ENCODE measurements at regions not wholly inside any gene's neighbourhood (a gene's known extent, or its start where the extent isn't known, plus 50 kb on each side); places are given as distances from the start of the nearest gene placed in this dataset.

GRCh38 chr5:17872204-17872603 is 237.9 kb downstream of the TAF11L14 start:
- DNase-seq (ENCODE audit: extremely low spot score, unreplicated experiment), result no peak
- H3K4me3 Mint-ChIP-seq, result no peak overlapping the region
- no peak overlapping the region for H3K27ac Mint-ChIP-seq
- H3K9me3 Mint-ChIP-seq, result no peaks in the 10 kb centered on the region
- H3K27me3 Mint-ChIP-seq, result no peaks in the 10 kb centered on the region
- H3K4me1 Mint-ChIP-seq (ENCODE audit: unreplicated experiment), result no peaks in the 10 kb centered on the region
- TF ChIP-seq, protein P1, sequence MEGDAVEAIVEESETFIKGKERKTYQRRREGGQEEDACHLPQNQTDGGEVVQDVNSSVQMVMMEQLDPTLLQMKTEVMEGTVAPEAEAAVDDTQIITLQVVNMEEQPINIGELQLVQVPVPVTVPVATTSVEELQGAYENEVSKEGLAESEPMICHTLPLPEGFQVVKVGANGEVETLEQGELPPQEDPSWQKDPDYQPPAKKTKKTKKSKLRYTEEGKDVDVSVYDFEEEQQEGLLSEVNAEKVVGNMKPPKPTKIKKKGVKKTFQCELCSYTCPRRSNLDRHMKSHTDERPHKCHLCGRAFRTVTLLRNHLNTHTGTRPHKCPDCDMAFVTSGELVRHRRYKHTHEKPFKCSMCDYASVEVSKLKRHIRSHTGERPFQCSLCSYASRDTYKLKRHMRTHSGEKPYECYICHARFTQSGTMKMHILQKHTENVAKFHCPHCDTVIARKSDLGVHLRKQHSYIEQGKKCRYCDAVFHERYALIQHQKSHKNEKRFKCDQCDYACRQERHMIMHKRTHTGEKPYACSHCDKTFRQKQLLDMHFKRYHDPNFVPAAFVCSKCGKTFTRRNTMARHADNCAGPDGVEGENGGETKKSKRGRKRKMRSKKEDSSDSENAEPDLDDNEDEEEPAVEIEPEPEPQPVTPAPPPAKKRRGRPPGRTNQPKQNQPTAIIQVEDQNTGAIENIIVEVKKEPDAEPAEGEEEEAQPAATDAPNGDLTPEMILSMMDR (conservative IDR thresholded peaks at IDR 0.05), result no peak
- H3K36me3 Mint-ChIP-seq, result no peaks in the 10 kb centered on the region

GRCh38 chr5:17878541-17878940 is 244.3 kb downstream of the TAF11L14 start:
- H3K27me3 Mint-ChIP-seq, result no peaks in the 10 kb centered on the region
- no peaks in the 10 kb centered on the region for H3K36me3 Mint-ChIP-seq
- H3K27ac Mint-ChIP-seq, result no peak overlapping the region
- H3K4me1 Mint-ChIP-seq (ENCODE audit: unreplicated experiment), result no peaks in the 10 kb centered on the region
- H3K4me3 Mint-ChIP-seq, result no peak overlapping the region
- no peak for DNase-seq (ENCODE audit: extremely low spot score, unreplicated experiment)
- H3K9me3 Mint-ChIP-seq, result no peaks in the 10 kb centered on the region
- TF ChIP-seq, protein P1 (conservative IDR thresholded peaks at IDR 0.05), result no peak

GRCh38 chr5:17879276-17879675 is 245.0 kb downstream of the TAF11L14 start:
- Mint-ChIP-seq H3K4me3 (no peak overlapping the region), H3K27me3 (no peaks in the 10 kb centered on the region), H3K9me3 (no peaks in the 10 kb centered on the region), H3K4me1 (ENCODE audit: unreplicated experiment) (no peaks in the 10 kb centered on the region), H3K36me3 (no peaks in the 10 kb centered on the region), H3K27ac (no peak overlapping the region)
- TF ChIP-seq, protein P1 (conservative IDR thresholded peaks at IDR 0.05), result no peak
- no peak for DNase-seq (ENCODE audit: extremely low spot score, unreplicated experiment)

GRCh38 chr5:17880869-17881268 is 246.6 kb downstream of the TAF11L14 start:
- no peak for DNase-seq (ENCODE audit: extremely low spot score, unreplicated experiment)
- Mint-ChIP-seq H3K27me3 (no peaks in the 10 kb centered on the region), H3K4me1 (ENCODE audit: unreplicated experiment) (no peaks in the 10 kb centered on the region), H3K4me3 (no peak overlapping the region), H3K9me3 (peaks cover 7% of the 10 kb centered on the region), H3K36me3 (no peaks in the 10 kb centered on the region), H3K27ac (no peak overlapping the region)
- TF ChIP-seq, protein P1 (conservative IDR thresholded peaks at IDR 0.05), result no peak

DNA sequence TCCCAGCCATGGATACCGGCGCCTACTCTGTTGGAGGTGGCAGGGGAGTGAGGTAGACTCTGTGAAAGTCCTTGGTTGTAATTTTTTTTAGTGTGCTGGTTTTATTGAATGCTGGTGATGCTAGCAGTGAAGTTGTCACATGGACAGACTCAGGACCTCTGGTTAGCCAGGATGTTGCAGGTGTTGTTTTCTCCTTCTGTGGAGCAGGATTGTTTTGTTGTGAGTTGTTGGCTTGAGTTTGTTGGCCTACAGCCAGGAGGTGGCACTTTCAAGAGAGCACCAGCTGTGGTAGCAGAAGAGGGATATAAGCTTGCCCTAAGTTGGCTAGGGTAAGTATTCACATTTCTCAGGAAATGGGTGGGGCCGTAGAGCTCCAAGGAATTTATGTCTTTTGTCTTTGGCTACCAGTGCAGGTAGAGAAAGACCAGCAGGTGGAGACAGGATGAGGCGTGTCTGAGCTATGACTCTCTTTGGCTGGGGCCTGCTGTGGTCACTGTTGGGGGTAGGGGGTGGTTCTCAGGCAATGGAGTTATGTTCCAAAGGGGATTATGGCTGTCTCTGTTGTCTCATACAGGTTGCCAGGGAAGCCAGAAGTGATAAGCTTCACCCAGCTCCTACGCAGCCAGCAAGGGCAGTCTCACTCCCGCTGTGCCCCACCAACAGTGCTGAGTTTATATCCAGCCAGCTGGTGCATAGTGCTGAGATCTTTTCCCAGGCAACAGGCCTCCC is 248.7 kb downstream of the TAF11L14 start:
- TF ChIP-seq, protein P1 (conservative IDR thresholded peaks at IDR 0.05), result no peak
- Mint-ChIP-seq H3K9me3 (peaks cover 10% of the 10 kb centered on the region), H3K36me3 (no peaks in the 10 kb centered on the region), H3K27me3 (no peaks in the 10 kb centered on the region), H3K4me3 (no peak overlapping the region), H3K27ac (no peak overlapping the region), H3K4me1 (ENCODE audit: unreplicated experiment) (no peaks in the 10 kb centered on the region)
- DNase-seq (ENCODE audit: extremely low spot score, unreplicated experiment), result no peak
